Mammary epithelial cell (primary cell): ENCODE measurements at regions not wholly inside any gene's neighbourhood (a gene's known extent, or its start where the extent isn't known, plus 50 kb on each side); places are given as distances from the start of the nearest gene placed in this dataset.

Experiments
- CTCF ChIP-seq, 2 donors: IDR thresholded peaks in 1 of 2; conservative IDR thresholded peaks in 1 of 2; 2 replicates each; pipeline ENCODE4 v1.5.1; 2011 to 2012; ENCODE audit warnings: inconsistent platforms in 2 of 2, low read length in 2 of 2, mild to moderate bottlenecking in 2 of 2, control low read depth in 1 of 2, low read depth in 1 of 2; ENCODE audit not compliant: insufficient read depth in 1 of 2; ENCODE audit errors: extremely low read depth in 1 of 2
- EZH2 ChIP-seq: IDR thresholded peaks from 2 replicates; pipeline ENCODE4 v1.6.1; 2012; ENCODE audit warnings: low read length, inconsistent platforms, borderline replicate concordance

GRCh38 chr4:8707045-8707781 lies 114.6 kb downstream of the CPZ start:
- TF ChIP-seq CTCF (conservative IDR thresholded peaks at IDR 0.05 in 1 of 2, IDR thresholded peaks at IDR 0.05 in 1 of 2; ENCODE audit: extremely low read depth in 1 of 2, insufficient read depth in 1 of 2, low read depth in 1 of 2, low read length in 2 of 2) = no peak
- no peak for TF ChIP-seq EZH2
